B cell (primary cell): ENCODE measurements at regions not wholly inside any gene's neighbourhood (a gene's known extent, or its start where the extent isn't known, plus 50 kb on each side); places are given as distances from the start of the nearest gene placed in this dataset.
A peak's percentile ranks its signal among the peaks of the same experiment; 100 is the strongest.

Experiments used
- ATAC-seq: fragments of 200-7000 bp; cut with Tn5 transposase; one replicate; pipeline ENCODE4 v1.10.0; 2021; ENCODE audit warnings: low read depth, mild to moderate bottlenecking, moderate number of reproducible peaks, moderate library complexity
- CTCF ChIA-PET: fragments of 350-600 bp; sonication (Branson Sonifier 250); formaldehyde crosslinking; loops from one replicate; lab custom pipeline; 2021; ENCODE audit warnings: antibody characterized with exemption, inconsistent platforms; lab: Charles Lee
- POLR2A ChIA-PET: fragments of 350-600 bp; sonication (Branson Sonifier 250); formaldehyde crosslinking; loops from one replicate; lab custom pipeline; 2021; ENCODE audit warnings: antibody characterized with exemption; lab: Charles Lee
- DNase-seq: peaks from one replicate; pipeline ENCODE4 v3.0.0; 2013
- H2AFZ ChIP-seq: 2 replicates; pipeline ENCODE4 v1.6.1; 2012; ENCODE audit warnings: mild to moderate bottlenecking, low read depth, low read length; ENCODE audit not compliant: insufficient read depth, poor library complexity, severe bottlenecking
- H3K27ac ChIP-seq, 2 donors: 1 replicate in 1 of 2; 2 replicates in 1 of 2; pipeline ENCODE4 v1.5.1; 2012 to 2013; ENCODE audit warnings: low read length in 2 of 2, mild to moderate bottlenecking in 2 of 2, moderate library complexity in 1 of 2
- H3K27me3 ChIP-seq, 4 experiments: fragments of 200-600 bp in 1 of 4; sonication (generic) in 1 of 4; replicated peaks in 1 of 4; 1 replicate in 2 of 4; 2 replicates in 2 of 4; pipeline versions ENCODE4 v1.6.1 to v1.7.0; 2013 to 2016; ENCODE audit warnings: low read length in 3 of 4, mild to moderate bottlenecking in 2 of 4, mixed read lengths in 1 of 4, moderate library complexity in 1 of 4; ENCODE audit not compliant: insufficient read depth in 4 of 4, control insufficient read depth in 3 of 4; ENCODE audit errors: control extremely low read depth in 1 of 4
- H3K36me3 ChIP-seq, 2 experiments: replicated peaks in 1 of 2; 1 replicate in 1 of 2; 2 replicates in 1 of 2; pipeline versions ENCODE4 v1.6.1 to v1.7.1; 2013; ENCODE audit warnings: low read length in 1 of 2; ENCODE audit not compliant: insufficient read depth in 2 of 2, control insufficient read depth in 1 of 2; ENCODE audit errors: control extremely low read depth in 1 of 2, extremely low read depth in 1 of 2
- H3K4me1 ChIP-seq, 2 donors: fragments of 200-600 bp in 1 of 2; sonication (generic) in 1 of 2; 1 replicate in 1 of 2; 2 replicates in 1 of 2; pipeline versions ENCODE4 v1.5.1 to v1.6.1; 2013 to 2017; ENCODE audit warnings: low read length in 2 of 2; ENCODE audit not compliant: control insufficient read depth in 2 of 2, insufficient read depth in 2 of 2
- H3K4me2 ChIP-seq: replicated peaks from 2 replicates; pipeline ENCODE3; 2012; ENCODE audit warnings: mild to moderate bottlenecking, low read depth, low read length; ENCODE audit not compliant: poor library complexity, severe bottlenecking
- H3K4me3 ChIP-seq, 5 experiments: fragments of 200-600 bp in 1 of 5; sonication (generic) in 1 of 5; 1 replicate in 3 of 5; 2 replicates in 2 of 5; pipeline versions ENCODE4 v1.5.1 to v1.7.0; 2011 to 2016; ENCODE audit warnings: low read length in 4 of 5, mild to moderate bottlenecking in 4 of 5, low read depth in 2 of 5, control low read depth in 1 of 5, moderate library complexity in 1 of 5; ENCODE audit not compliant: insufficient read depth in 1 of 5; ENCODE audit errors: control extremely low read depth in 1 of 5, extremely low read depth in 1 of 5
- H3K79me2 ChIP-seq: fragments of 200-600 bp; sonication (generic); one replicate; pipeline ENCODE4 v1.6.0; 2016; ENCODE audit warnings: low read length; ENCODE audit not compliant: control insufficient read depth, insufficient read depth
- H3K9ac ChIP-seq: fragments of 200-600 bp; sonication (generic); 2 replicates; pipeline ENCODE4 v1.6.1; 2017; ENCODE audit warnings: mild to moderate bottlenecking, low read length, moderate library complexity
- H3K9me3 ChIP-seq, 3 donors: one replicate each; pipeline versions ENCODE4 v1.6.1 to v1.7.1; 2013; ENCODE audit warnings: low read length in 2 of 3; ENCODE audit not compliant: control insufficient read depth in 2 of 3, insufficient read depth in 1 of 3; ENCODE audit errors: control extremely low read depth in 1 of 3
- H4K20me1 ChIP-seq: 2 replicates; pipeline ENCODE4 v1.6.0; 2012; ENCODE audit warnings: mild to moderate bottlenecking, low read length; ENCODE audit not compliant: insufficient read depth, control insufficient read depth, poor library complexity, severe bottlenecking
- H3K27ac Mint-ChIP-seq: one replicate; pipeline ENCODE4 v1.8.0; 2021; ENCODE audit warnings: mixed read lengths
- H3K27me3 Mint-ChIP-seq: one replicate; pipeline ENCODE4 v1.8.0; 2021; ENCODE audit warnings: mixed read lengths
- H3K4me1 Mint-ChIP-seq: one replicate; pipeline ENCODE4 v1.8.0; 2021; ENCODE audit warnings: mixed read lengths
- H3K4me3 Mint-ChIP-seq: one replicate; pipeline ENCODE4 v1.8.0; 2021; ENCODE audit warnings: mixed read lengths
- H3K9me3 Mint-ChIP-seq: one replicate; pipeline ENCODE4 v1.8.0; 2022; ENCODE audit warnings: mixed read lengths; ENCODE audit not compliant: insufficient read depth
- CTCF ChIP-seq: fragments of 200-600 bp; IDR thresholded peaks from one replicate; pipeline ENCODE4 v1.8.0; 2022; ENCODE audit warnings: antibody characterized with exemption, mild to moderate bottlenecking
- EZH2 ChIP-seq: IDR thresholded peaks from 2 replicates; pipeline ENCODE4 v1.6.1; 2012; ENCODE audit warnings: borderline replicate concordance, low read depth, mild to moderate bottlenecking, moderate library complexity, low read length; ENCODE audit not compliant: insufficient read depth, poor library complexity, severe bottlenecking
- WGBS: methylation state at CpG from one replicate; pipeline ENCODE4 v1.1.5; 2013; ENCODE audit warnings: missing lambda C conversion rate; ENCODE audit not compliant: insufficient coverage; 5-methylcytosine and 5-hydroxymethylcytosine counted together
- intact Hi-C: fragments of 100-400 bp; cut with micrococcal nuclease; formaldehyde crosslinking; loops from one replicate; pipeline ENCODE4 v1.10.0; 2022

- Histone ChIP-seq H4K20me1 (no peaks in the 10 kb centered on the region), H3K9ac (no peak overlapping the region), H3K4me2 (no peak overlapping the region), H3K36me3 (no peaks in the 10 kb centered on the region), H3K4me3 (no peak overlapping the region), H3K79me2 (no peaks in the 10 kb centered on the region), H3K27me3 (no peaks in the 10 kb centered on the region), H3K27ac (no peak overlapping the region), H3K9me3 (no peaks in the 10 kb centered on the region), H3K4me1 (peaks cover 8% of the 10 kb centered on the region in 2 donors), H2AFZ (no peak overlapping the region)
- DNase-seq = no peak
- intact Hi-C loops = no loop called here
- ChIA-PET CTCF (no interaction called here), POLR2A (no interaction called here)
- Mint-ChIP-seq H3K27ac (no peak overlapping the region), H3K27me3 (peaks cover 4% of the 10 kb centered on the region), H3K9me3 (no peaks in the 10 kb centered on the region), H3K4me3 (no peak overlapping the region), H3K4me1 (peaks cover 12% of the 10 kb centered on the region)
- no CpG with 5 or more reads among the region's 2 CpGs for WGBS
- TF ChIP-seq EZH2 (no peak), CTCF (no peak)
- ATAC-seq = no peak
Measured at GRCh38 chr4:113826421-113826820, 64.9 kb upstream of the CAMK2D start.

GRCh38 chr4:113825272-113825671 is 63.7 kb upstream of the CAMK2D start:
- Histone ChIP-seq H4K20me1 (no peaks in the 10 kb centered on the region), H3K4me2 (no peak overlapping the region), H3K27ac (no peak overlapping the region), H3K4me1 (peaks cover 8% of the 10 kb centered on the region in 2 donors), H3K36me3 (no peaks in the 10 kb centered on the region), H3K9me3 (no peaks in the 10 kb centered on the region), H2AFZ (no peak overlapping the region), H3K4me3 (no peak overlapping the region), H3K79me2 (no peaks in the 10 kb centered on the region), H3K9ac (no peak overlapping the region), H3K27me3 (no peaks in the 10 kb centered on the region)
- ChIA-PET POLR2A (no interaction called here), CTCF (no interaction called here)
- DNase-seq (peak; percentile 17), ATAC-seq (no peak)
- Mint-ChIP-seq H3K4me1 (peaks cover 12% of the 10 kb centered on the region), H3K27me3 (peaks cover 4% of the 10 kb centered on the region), H3K27ac (no peak overlapping the region), H3K4me3 (no peak overlapping the region), H3K9me3 (no peaks in the 10 kb centered on the region)
- intact Hi-C loops = no loop called here
- TF ChIP-seq CTCF (no peak), EZH2 (no peak)
- WGBS = 0% methylated on average over 1 of the region's 1 CpG
